HG03095 (cell line): ENCODE measurements at regions not wholly inside any gene's neighbourhood (a gene's known extent, or its start where the extent isn't known, plus 50 kb on each side); places are given as distances from the start of the nearest gene placed in this dataset.
A peak's percentile ranks its signal among the peaks of the same experiment; 100 is the strongest.

ENCODE experiments used
- ATAC-seq: cut with Tn5 transposase; IDR thresholded peaks from one replicate; pipeline ENCODE4 v1.9.1; 2021; ENCODE audit warnings: moderate library complexity; ENCODE audit not compliant: unreplicated experiment

DNA sequence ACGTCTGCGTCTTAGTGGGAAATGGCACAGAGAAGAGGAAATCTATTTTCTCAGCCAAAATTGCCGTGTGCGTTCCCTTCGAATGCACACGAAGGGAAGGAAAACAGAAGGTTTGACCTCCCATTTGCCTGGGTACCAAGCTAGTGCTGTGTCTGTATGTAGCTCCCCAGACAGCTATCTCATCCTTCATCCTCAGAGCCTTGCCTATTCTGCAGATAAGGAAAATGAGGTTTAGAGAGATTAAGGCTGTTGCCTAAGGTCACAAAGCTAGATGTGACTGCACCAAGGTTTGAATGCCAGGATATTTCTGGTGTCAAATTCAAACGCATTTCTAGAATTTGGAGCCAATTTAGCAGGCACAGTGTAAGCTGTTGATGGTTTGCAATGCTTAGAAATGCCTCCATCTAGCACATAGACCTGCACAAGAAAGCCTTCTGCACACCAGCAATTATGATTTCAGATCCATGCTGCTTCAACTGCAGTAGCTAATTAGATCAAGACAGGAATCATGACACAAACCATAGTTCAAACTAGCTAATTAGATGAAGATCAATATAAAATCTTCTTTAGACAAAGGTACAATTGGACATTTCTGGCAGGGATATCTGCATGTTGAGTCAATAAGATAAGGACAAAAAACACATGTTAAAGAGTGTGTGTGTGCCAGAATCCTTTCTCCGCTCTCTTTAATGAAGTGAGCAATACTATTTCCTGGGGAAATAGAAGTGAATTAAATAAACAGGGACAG lies 115.1 kb downstream of the CMPK2 start:
- no peak for ATAC-seq

- no peak for ATAC-seq
These were observed 111.3 kb downstream of the CMPK2 start for GRCh38 chr2:6754419-6754818.

DNA sequence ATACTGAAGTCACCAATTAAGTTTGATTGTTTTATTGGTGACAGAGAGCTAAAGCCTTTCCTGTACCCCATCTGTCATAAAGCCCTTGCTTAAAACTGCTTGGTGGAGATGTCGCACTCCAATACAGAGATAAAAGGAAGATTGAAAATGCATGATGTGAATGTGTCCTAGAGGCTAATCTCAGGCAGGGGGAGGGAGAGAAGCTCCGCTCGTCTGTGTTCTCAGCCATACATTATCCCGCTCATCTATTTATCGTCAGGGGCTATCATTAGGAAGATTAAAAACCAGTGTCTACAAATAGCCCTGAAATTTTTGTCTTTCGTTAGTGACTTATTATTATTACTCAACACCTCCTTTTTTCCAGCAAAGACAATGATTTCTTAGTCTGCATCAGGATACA lies 110.3 kb downstream of the CMPK2 start:
- no peak for ATAC-seq

DNA sequence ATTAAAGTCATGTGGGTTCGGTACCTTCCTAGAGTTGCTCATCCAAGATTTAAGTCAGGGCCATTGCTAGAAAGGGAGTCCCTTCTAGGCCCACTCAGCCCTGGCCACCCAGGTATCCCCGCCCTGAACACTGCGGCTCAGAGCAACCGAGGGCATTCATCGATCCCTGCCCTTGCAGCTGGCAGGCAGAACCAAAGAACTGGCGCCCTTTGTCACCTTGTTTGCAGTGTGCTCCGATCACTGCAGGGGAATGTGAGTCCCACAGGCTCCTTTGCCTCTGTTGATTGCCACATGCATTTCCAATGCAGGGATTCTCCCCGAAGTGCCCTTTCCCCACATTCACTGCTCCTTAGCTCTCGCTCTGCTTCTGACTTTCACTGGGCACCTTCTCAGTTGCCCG lies 108.5 kb downstream of the CMPK2 start:
- no peak for ATAC-seq

DNA sequence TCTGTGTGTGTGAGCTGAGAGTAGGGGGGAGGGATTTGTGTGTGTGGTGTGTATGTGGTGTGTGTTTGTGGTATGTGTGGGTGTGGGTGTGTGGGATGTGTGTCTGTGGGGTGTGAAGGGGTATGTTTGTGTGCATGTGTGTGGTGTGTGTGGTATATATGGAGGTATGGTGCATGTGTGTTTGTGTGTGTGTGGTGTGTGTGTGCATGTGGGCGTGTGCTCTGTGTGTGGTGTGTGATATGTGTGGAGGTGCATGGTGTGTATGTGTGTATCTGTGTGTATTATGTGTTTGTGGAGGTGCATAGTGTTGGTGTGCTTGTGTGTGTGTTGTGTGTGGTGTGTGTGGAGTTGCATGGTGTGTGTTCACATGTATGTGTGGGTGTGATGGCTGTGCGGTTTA lies 106.0 kb downstream of the CMPK2 start:
- ATAC-seq, result no peak

DNA sequence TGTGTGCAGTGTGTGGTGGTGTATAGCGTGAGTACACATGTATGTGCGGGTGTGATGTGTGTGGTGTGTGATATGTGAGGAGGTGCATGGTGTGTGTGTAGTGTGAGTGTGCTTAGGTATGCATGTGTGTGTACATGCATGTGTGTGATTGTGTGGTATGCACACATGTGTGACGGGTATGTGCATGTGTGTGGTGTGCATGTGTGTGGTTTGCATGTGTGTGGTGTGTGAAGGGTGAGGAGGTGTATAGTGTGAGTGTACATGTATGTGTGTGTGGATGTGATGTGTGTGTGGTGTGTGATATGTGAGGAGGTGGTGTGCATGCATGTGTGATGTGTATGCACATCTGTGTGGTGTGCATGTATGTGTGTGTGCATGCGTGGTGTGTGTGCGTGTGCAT lies 105.6 kb downstream of the CMPK2 start:
- ATAC-seq, result no peak

- ATAC-seq, result no peak
These were observed 100.6 kb downstream of the CMPK2 start for GRCh38 chr2:6764968-6765723.

DNA sequence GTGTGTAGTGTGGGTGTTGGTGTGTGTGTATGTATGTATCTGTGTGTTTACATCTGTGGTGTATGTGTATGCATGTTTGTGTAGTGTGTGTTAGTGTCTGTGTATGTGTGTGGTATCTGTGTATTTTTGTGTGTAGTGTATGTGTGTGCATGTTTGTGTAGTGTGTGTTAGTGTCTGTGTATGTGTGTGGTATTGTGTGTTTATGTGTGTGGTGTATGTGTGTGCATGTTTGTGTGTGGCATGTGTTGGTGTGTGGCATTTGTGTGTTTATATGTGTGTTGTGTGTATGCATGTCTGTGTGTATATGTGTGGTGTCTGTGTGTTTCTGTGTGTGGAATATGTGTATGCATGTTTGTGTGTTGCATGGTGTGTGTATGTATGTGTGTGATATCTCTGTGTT lies 96.4 kb downstream of the CMPK2 start:
- ATAC-seq, result no peak

- ATAC-seq, result no peak
These were observed 95.7 kb downstream of the CMPK2 start for GRCh38 chr2:6770006-6770405.

GRCh38 chr2:6771634-6772611 lies 93.8 kb downstream of the CMPK2 start:
- no peak for ATAC-seq

DNA sequence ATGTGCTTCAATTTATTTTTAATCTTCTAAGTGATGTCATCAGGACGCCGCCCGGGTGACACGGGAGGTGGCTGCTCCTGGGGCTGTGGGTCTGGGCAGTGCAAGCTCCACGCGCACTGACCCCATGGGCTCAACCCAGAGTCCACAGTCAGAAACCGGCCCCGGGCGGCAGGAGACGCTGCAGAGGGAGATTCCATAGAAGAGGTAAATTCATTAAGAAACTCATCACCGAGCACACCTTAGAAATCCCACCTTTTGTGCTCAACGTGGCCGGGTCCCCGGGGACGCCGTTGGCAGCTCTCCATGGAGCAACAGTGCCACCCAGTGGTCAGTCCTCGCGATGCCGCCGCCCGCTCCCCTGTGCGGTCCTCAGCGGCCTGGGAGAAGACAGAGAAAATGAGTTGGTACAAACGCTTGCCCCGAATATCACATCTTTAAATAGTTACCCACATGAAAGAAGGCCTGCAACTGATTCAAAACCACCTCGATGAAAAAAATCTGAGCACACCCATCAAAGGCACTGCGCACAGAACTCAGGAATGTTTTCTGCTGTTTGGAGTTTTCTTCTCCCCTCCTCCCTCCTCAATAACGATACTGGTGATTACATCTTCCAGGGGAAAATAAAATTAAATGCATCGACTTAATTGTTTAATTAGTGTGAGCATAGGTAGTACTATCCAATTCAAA lies 92.6 kb downstream of the CMPK2 start:
- peak; percentile 92 for ATAC-seq

- ATAC-seq, result no peak
These were observed 92.0 kb downstream of the CMPK2 start for GRCh38 chr2:6773694-6774044.

DNA sequence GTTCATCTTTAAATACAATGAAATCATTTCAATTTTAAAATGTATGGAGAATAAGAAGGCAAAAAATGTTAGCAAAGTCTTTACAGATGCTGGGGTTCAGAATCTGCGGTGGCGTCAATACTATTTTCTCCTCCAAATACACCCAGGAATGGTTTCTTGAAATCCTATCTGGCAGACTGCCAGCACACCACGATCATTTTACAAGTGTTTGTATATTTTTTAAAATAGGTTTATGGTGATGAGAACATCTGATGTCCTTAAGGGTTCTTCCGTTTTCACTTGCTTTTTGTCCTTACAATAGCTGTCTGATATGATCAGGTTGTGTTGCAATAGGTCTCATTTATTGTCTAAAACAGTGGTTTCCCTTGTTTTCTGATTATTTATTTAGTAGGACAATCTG lies 89.6 kb downstream of the CMPK2 start:
- no peak for ATAC-seq

- ATAC-seq, result no peak
These were observed 88.1 kb downstream of the CMPK2 start for GRCh38 chr2:6777626-6778025.

DNA sequence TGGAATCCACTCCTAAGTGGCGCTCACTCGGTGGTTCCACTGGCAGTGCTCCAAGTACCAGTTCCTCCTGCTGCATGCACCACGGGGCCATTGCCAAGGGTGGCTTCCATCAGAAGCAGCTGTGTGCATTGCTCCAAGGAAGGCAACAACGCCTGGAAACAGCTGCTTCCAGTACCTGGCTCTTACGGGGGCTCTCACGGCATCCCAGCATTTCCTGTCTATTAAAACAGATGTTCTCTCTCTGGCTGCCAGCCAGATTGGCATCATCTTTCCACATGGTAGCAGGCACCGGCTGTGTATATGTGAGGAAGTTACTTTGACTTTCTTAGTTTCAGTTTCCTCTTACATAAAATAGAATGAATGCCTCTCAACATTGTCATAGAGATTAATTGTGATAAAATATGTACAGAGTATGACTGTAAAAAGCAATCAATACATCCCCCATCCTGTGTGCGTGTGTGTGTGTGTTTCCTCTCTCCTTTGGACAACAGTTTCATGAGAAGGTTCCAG lies 84.9 kb downstream of the CMPK2 start:
- ATAC-seq, result peak; percentile 61

GRCh38 chr2:6782517-6783237 lies 83.0 kb downstream of the CMPK2 start:
- no peak for ATAC-seq

GRCh38 chr2:6783238-6783614 lies 82.5 kb downstream of the CMPK2 start:
- no peak for ATAC-seq

- no peak for ATAC-seq
These were observed 81.4 kb downstream of the CMPK2 start for GRCh38 chr2:6784291-6784690.

GRCh38 chr2:6785493-6785892 lies 80.2 kb downstream of the CMPK2 start:
- ATAC-seq, result no peak

DNA sequence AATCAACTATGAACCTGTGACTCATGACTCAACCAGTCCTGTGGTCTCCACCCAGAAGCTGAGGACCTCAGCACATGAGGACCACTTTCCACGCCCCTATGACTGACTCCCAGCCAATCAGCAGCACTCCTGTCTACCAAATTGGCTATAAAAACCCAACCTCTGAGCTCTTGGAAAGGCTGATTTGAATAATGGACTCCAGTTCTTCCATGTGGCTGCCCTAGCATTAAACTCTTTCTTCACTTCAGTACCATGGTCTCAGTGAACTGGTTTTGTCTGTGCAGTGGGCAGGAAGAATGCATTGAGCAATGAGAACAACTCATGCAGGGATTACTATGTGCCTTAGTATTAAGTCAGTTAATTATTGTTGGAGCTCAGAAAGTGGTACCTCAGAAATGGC lies 78.3 kb downstream of the CMPK2 start:
- no peak for ATAC-seq
